ENCODE measurements at regions not wholly inside any gene's neighbourhood (a gene's known extent, or its start where the extent isn't known, plus 50 kb on each side); places are given as distances from the start of the nearest gene placed in this dataset.
"Not testable (repeated sequence)": the region's sequence is repeated elsewhere in the genome, so short reads cannot be mapped to it uniquely, and the experiment has no call there.

DNA sequence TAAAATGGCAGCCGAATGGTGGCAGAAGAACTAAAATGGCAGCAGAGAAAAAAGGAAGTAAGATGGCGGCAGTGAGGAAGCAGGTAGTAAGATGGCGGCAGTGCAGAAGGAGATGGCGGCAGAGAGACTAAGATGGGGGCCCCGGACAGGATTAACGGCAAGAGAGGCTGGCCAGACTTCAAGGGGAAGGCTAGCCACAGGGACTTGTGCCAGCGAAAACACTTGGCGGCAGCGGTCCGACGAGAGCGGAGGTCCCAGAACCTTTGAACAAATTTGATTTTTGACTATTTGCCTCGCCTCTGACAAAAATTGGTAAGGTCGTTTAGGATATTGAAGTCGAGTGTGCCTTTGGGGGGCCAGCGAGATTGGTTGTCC lies 639.4 kb upstream of the DPP6 start:
- TF ChIP-seq, protein P1, sequence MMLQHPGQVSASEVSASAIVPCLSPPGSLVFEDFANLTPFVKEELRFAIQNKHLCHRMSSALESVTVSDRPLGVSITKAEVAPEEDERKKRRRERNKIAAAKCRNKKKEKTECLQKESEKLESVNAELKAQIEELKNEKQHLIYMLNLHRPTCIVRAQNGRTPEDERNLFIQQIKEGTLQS (IDR thresholded peaks at IDR 0.05) = not testable (repeated sequence)
- TF ChIP-seq, protein P2, sequence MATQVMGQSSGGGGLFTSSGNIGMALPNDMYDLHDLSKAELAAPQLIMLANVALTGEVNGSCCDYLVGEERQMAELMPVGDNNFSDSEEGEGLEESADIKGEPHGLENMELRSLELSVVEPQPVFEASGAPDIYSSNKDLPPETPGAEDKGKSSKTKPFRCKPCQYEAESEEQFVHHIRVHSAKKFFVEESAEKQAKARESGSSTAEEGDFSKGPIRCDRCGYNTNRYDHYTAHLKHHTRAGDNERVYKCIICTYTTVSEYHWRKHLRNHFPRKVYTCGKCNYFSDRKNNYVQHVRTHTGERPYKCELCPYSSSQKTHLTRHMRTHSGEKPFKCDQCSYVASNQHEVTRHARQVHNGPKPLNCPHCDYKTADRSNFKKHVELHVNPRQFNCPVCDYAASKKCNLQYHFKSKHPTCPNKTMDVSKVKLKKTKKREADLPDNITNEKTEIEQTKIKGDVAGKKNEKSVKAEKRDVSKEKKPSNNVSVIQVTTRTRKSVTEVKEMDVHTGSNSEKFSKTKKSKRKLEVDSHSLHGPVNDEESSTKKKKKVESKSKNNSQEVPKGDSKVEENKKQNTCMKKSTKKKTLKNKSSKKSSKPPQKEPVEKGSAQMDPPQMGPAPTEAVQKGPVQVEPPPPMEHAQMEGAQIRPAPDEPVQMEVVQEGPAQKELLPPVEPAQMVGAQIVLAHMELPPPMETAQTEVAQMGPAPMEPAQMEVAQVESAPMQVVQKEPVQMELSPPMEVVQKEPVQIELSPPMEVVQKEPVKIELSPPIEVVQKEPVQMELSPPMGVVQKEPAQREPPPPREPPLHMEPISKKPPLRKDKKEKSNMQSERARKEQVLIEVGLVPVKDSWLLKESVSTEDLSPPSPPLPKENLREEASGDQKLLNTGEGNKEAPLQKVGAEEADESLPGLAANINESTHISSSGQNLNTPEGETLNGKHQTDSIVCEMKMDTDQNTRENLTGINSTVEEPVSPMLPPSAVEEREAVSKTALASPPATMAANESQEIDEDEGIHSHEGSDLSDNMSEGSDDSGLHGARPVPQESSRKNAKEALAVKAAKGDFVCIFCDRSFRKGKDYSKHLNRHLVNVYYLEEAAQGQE (IDR thresholded peaks at IDR 0.05) = not testable (repeated sequence)
- TF ChIP-seq, protein P3, sequence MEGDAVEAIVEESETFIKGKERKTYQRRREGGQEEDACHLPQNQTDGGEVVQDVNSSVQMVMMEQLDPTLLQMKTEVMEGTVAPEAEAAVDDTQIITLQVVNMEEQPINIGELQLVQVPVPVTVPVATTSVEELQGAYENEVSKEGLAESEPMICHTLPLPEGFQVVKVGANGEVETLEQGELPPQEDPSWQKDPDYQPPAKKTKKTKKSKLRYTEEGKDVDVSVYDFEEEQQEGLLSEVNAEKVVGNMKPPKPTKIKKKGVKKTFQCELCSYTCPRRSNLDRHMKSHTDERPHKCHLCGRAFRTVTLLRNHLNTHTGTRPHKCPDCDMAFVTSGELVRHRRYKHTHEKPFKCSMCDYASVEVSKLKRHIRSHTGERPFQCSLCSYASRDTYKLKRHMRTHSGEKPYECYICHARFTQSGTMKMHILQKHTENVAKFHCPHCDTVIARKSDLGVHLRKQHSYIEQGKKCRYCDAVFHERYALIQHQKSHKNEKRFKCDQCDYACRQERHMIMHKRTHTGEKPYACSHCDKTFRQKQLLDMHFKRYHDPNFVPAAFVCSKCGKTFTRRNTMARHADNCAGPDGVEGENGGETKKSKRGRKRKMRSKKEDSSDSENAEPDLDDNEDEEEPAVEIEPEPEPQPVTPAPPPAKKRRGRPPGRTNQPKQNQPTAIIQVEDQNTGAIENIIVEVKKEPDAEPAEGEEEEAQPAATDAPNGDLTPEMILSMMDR (IDR thresholded peaks at IDR 0.05; ENCODE audit: low read depth, low read length, missing input control) = not testable (repeated sequence)
- not testable (repeated sequence) for TF ChIP-seq RAD21 (IDR thresholded peaks at IDR 0.05); SP1 (IDR thresholded peaks at IDR 0.05); GABPA (IDR thresholded peaks at IDR 0.05 in 1 of 2, conservative IDR thresholded peaks at IDR 0.05 in 1 of 2)
- TF ChIP-seq, protein P4, sequence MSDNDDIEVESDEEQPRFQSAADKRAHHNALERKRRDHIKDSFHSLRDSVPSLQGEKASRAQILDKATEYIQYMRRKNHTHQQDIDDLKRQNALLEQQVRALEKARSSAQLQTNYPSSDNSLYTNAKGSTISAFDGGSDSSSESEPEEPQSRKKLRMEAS (IDR thresholded peaks at IDR 0.05) = not testable (repeated sequence)

All from liver (tissue), 3 donors.